GM19324 (cell line): ENCODE measurements at regions not wholly inside any gene's neighbourhood (a gene's known extent, or its start where the extent isn't known, plus 50 kb on each side); places are given as distances from the start of the nearest gene placed in this dataset.
"Not testable (repeated sequence)": the region's sequence is repeated elsewhere in the genome, so short reads cannot be mapped to it uniquely, and the experiment has no call there.

Experiments
- ATAC-seq: cut with Tn5 transposase; IDR thresholded peaks from one replicate; pipeline ENCODE4 v1.9.1; 2021; ENCODE audit warnings: mild to moderate bottlenecking, moderate library complexity; ENCODE audit not compliant: unreplicated experiment, low FRiP score

DNA sequence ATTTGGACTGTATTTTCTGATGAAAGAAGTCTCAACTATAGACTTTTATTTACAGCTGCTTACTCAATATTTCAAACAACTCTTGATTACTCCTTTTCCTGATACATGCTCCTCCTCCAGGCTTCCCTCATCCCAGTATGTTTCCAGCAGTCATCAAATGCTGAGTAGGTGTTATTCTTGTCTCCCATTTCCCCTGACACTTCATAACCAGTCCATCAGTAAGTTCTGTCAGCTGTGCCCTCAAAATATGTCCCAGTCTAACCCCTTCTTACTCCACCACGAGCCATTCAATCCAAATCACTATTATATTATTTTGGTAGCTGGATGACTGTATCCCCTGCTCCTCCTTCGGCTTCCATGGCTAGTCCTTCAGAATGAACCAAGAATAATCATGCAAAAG, 189.1 kb upstream of the DTNA start:
- no peak for ATAC-seq

- no peak for ATAC-seq
These were observed 187.5 kb upstream of the DTNA start for GRCh38 chr18:34522603-34523002.

- ATAC-seq, result no peak
These were observed 184.9 kb upstream of the DTNA start for GRCh38 chr18:34525244-34525643.

DNA sequence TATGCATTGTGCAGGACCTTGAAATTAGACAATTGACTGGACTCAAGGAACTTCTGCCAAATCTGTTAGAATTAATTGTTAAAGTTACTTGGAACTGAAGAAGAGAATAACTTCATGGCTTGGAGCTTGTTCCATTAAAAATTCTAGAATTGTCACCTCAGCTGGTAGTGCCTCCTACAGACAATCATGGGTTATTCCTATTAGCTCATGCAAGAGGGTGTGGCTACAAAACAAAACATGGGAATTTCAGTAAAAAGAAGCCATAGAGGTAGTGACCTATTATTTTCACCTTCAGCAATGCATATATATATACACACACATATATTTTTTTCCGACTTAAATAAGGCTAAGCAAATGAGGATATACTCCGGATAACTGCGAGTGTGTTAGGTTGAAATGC, 181.9 kb upstream of the DTNA start:
- ATAC-seq, result no peak

- no peak for ATAC-seq
These were observed 180.5 kb upstream of the DTNA start for GRCh38 chr18:34529358-34530335.

DNA sequence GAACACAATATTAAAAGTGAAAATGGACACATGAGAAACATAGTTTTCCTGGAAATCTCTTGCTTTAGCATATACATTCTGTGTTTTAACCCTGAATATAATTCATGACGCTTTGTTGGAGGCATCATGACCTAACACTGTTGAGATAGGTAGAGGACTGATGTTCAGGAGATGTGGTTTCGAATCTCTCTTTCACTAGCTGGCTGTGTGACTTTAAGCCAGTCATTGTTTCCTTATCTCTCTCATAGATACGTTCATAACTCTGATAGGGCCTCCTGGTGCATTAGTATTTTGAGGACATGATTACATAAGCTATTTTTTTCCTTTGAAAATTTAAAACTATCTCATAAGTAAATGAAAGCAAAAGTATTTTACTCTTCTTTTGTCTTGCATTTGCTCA, 179.0 kb upstream of the DTNA start:
- no peak for ATAC-seq

GRCh38 chr18:34534642-34535041, 175.5 kb upstream of the DTNA start:
- ATAC-seq, result not testable (repeated sequence)

DNA sequence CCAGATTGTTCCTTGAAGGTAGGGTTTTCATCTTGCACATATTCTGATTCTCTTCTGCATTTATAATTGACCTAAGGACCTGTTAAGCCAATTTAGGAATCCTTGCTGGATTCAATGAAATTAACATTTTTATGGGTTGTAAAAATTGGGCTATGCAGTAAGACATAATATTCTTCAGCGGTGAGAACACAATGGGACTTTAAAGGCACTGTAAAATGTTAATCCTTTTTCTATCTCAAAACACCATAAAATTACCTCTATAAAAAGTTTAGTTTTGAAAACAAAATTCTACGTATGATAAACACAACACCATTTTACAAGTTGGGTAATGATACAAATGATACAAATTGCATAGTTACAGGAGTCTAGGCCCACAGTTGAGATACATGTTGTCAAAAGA, 169.2 kb upstream of the DTNA start:
- no peak for ATAC-seq

DNA sequence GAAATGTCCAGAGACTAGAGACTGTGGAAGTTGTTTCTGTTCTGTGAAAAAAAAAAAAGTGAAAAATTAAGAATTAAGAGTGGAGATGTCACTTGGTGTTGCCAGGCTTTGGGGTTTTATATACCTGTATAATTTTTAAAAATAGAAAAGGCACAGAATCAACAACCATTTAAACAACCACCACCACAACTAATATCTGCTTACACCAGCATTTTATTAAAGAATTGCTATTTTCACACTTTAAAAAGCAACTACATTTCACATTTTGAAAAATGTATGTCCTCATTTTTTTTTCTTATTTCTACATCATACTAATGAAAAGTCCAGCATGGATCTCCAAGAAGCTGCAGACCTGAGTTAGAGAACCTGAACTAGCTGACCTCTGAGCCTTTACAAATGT, 167.5 kb upstream of the DTNA start:
- ATAC-seq, result no peak

DNA sequence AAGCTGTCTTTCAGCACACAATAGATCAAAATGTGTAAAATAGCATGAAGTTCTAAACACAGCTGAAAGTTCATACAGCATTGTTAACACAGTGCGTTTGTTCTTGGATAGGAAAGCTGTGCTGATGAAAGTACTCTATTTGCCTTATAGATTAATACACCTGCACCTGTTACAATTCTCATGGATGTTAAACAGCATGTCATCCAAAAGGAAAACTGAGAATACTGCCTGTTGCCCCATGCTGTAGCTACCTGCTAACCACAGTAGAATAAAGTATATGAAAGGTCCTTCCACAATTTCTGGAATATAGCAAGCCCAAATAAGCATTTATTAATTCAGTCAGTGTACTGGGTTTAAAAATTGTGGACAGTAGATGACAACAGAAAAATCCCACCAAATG, 166.7 kb upstream of the DTNA start:
- no peak for ATAC-seq

- no peak for ATAC-seq
These were observed 166.2 kb upstream of the DTNA start for GRCh38 chr18:34543945-34544344.

- no peak for ATAC-seq
These were observed 165.2 kb upstream of the DTNA start for GRCh38 chr18:34544930-34545329.

DNA sequence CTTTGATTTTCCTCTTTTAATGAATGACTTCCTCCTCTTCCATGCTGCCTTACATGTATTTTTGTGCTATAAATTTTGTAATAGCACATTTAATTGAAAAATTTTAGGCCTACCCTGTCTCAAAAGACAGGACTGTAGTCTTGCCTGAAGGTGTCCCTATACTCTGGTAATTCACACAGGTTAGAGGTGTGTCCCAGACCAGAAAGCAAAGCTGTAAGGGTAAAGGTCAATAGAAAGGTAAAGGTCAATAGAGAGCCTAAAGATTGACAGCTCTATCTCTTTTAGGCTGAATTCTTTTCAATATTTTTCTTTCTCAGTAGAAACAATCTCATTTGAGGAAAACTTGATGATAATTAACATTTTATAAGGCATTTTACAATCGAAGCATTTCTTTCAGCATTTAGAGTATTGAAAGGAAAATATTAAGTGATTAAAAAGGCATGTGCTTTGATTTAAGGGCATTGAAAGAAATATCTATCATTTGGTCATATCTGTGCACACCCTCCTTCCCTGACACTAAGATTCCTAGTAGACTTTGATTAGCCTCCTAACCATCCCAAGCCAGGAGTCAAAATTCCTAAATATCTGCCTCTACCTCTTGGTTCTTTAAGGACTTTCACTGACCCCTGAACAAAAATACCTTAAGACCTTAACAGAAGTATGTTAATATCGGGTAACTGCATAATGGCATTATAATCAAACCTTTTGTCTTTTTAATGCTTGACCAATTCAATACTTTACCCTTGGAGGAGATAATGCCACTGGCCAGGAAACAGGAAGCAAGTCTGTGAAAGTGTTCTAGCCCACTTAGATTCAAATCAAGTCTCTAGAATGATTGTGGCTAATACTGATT, 161.8 kb upstream of the DTNA start:
- no peak for ATAC-seq

- no peak for ATAC-seq
These were observed 161.2 kb upstream of the DTNA start for GRCh38 chr18:34548973-34549294.

GRCh38 chr18:34549367-34549766, 160.7 kb upstream of the DTNA start:
- no peak for ATAC-seq

- no peak for ATAC-seq
These were observed 159.9 kb upstream of the DTNA start for GRCh38 chr18:34550156-34550555.

GRCh38 chr18:34550902-34551301, 159.2 kb upstream of the DTNA start:
- no peak for ATAC-seq

DNA sequence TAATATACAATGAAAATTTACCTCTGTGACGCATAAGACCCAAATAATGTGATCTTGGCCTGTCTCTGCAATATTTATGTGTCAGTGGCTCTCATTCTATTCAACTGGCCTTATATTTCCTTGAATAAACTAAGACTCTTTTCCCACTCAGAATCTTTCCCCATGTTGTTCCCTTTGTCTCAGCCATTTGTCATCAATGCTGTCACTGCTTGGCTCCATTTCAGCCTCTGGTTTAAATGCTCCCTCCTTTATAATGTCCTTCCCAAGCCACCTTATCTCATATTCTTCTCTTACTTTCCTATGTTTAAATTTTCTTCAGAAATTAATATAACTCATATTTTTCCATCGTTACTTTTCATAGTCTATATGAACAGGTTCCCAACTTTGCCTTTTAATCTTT, 158.3 kb upstream of the DTNA start:
- ATAC-seq, result no peak

- no peak for ATAC-seq
These were observed 147.7 kb upstream of the DTNA start for GRCh38 chr18:34562252-34562870.

- ATAC-seq, result no peak
These were observed 142.2 kb upstream of the DTNA start for GRCh38 chr18:34567857-34568256.

GRCh38 chr18:34576622-34577021, 133.5 kb upstream of the DTNA start:
- no peak for ATAC-seq
